Neural progenitor cell (in vitro differentiated cells): ENCODE measurements at regions not wholly inside any gene's neighbourhood (a gene's known extent, or its start where the extent isn't known, plus 50 kb on each side); places are given as distances from the start of the nearest gene placed in this dataset.

Experiments
- DNase-seq: peaks from one replicate; pipeline ENCODE4 v3.0.0-alpha.2; 2016; ENCODE audit warnings: low spot score
- H2AFZ ChIP-seq: fragments of 200-600 bp; sonication (generic); replicated peaks from 2 replicates; pipeline ENCODE4 v1.6.1; 2016; ENCODE audit warnings: antibody characterized with exemption
- H3F3A ChIP-seq: fragments of 200-600 bp; sonication (generic); 2 replicates; pipeline ENCODE4 v1.6.1; 2016; ENCODE audit warnings: antibody characterized with exemption, low read depth
- H3K27ac ChIP-seq: fragments of 200-600 bp; sonication (generic); 2 replicates; pipeline ENCODE4 v1.5.1; 2016; ENCODE audit warnings: mild to moderate bottlenecking
- H3K27me3 ChIP-seq: fragments of 200-600 bp; sonication (generic); 2 replicates; pipeline ENCODE4 v1.6.1; 2016; ENCODE audit warnings: mild to moderate bottlenecking, moderate library complexity
- H3K36me3 ChIP-seq: fragments of 200-600 bp; sonication (generic); 2 replicates; pipeline ENCODE4 v1.5.1; 2016
- H3K4me1 ChIP-seq: fragments of 200-600 bp; sonication (generic); 2 replicates; pipeline ENCODE4 v1.6.1; 2016; ENCODE audit warnings: mixed run types
- H3K4me2 ChIP-seq: fragments of 200-600 bp; sonication (generic); 2 replicates; pipeline ENCODE4 v1.6.1; 2016
- H3K4me3 ChIP-seq: fragments of 200-600 bp; sonication (generic); 2 replicates; pipeline ENCODE4 v1.5.1; 2016
- H3K79me2 ChIP-seq: fragments of 200-600 bp; sonication (generic); 2 replicates; pipeline ENCODE4 v1.6.1; 2016; ENCODE audit warnings: low read depth
- H3K9ac ChIP-seq: fragments of 200-600 bp; sonication (generic); 2 replicates; pipeline ENCODE4 v1.6.1; 2016
- H3K9me3 ChIP-seq: fragments of 200-600 bp; sonication (generic); 2 replicates; pipeline ENCODE4 v1.5.1; 2016; ENCODE audit warnings: low read depth
- H4K20me1 ChIP-seq: fragments of 200-600 bp; sonication (generic); 2 replicates; pipeline ENCODE4 v1.6.1; 2016; ENCODE audit warnings: low read depth
- H3K27ac Mint-ChIP-seq: 3 replicates; pipeline ENCODE4 v1.8.0; 2021; ENCODE audit warnings: mixed read lengths
- H3K27me3 Mint-ChIP-seq: 2 replicates; pipeline ENCODE4 v1.8.0; 2022; ENCODE audit warnings: low read depth, mild to moderate bottlenecking, inconsistent platforms, moderate library complexity, mixed read lengths; ENCODE audit not compliant: insufficient read depth
- H3K36me3 Mint-ChIP-seq: 3 replicates; pipeline ENCODE4 v1.8.0; 2021; ENCODE audit warnings: mixed read lengths
- H3K4me1 Mint-ChIP-seq: 3 replicates; pipeline ENCODE4 v1.8.0; 2021; ENCODE audit warnings: mixed read lengths
- H3K4me3 Mint-ChIP-seq: 3 replicates; pipeline ENCODE4 v1.8.0; 2021; ENCODE audit warnings: mild to moderate bottlenecking, moderate library complexity, mixed read lengths
- H3K9me3 Mint-ChIP-seq: 3 replicates; pipeline ENCODE4 v1.8.0; 2020; ENCODE audit warnings: mixed read lengths
- EZH2 ChIP-seq: fragments of 200-600 bp; sonication (generic); IDR thresholded peaks from 2 replicates; pipeline ENCODE4 v1.6.1; 2017; ENCODE audit warnings: antibody characterized with exemption, mild to moderate bottlenecking, moderate library complexity
- EZH2phosphoT487 ChIP-seq: fragments of 200-600 bp; sonication (generic); IDR thresholded peaks from 2 replicates; pipeline ENCODE4 v1.6.1; 2017; ENCODE audit warnings: antibody characterized with exemption
- TF ChIP-seq, protein P1 (sequence below): fragments of 200-600 bp; sonication (generic); IDR thresholded peaks from 2 replicates; pipeline ENCODE4 v1.5.1; 2017; ENCODE audit warnings: antibody characterized with exemption, mild to moderate bottlenecking

DNA sequence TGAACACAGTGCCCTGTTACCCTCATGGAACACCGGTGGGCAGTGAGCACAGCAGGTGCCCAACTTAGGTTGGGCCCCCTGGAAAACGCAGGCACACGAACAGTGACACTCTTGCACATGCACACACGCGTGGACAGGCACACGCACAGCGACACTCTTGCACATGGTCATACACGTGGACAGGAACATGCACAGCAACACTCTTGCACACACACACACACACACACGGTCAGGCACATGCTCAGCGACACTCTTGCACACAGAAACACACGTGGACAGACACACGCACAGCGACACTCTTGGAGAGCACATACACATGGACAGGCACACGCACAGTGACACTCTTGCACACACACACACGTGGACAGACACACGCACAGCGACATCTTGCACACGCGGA lies 559.4 kb upstream of the ADAMTS16 start:
- H3F3A ChIP-seq = no peaks in the 10 kb centered on the region
- H3K36me3 Mint-ChIP-seq = no peaks in the 10 kb centered on the region
- no peak overlapping the region for H3K27ac ChIP-seq
- H3K4me1 Mint-ChIP-seq = peaks cover 17% of the 10 kb centered on the region
- no peaks in the 10 kb centered on the region for H3K9me3 ChIP-seq
- TF ChIP-seq EZH2 = no peak
- TF ChIP-seq EZH2phosphoT487 = no peak
- TF ChIP-seq, protein P1, sequence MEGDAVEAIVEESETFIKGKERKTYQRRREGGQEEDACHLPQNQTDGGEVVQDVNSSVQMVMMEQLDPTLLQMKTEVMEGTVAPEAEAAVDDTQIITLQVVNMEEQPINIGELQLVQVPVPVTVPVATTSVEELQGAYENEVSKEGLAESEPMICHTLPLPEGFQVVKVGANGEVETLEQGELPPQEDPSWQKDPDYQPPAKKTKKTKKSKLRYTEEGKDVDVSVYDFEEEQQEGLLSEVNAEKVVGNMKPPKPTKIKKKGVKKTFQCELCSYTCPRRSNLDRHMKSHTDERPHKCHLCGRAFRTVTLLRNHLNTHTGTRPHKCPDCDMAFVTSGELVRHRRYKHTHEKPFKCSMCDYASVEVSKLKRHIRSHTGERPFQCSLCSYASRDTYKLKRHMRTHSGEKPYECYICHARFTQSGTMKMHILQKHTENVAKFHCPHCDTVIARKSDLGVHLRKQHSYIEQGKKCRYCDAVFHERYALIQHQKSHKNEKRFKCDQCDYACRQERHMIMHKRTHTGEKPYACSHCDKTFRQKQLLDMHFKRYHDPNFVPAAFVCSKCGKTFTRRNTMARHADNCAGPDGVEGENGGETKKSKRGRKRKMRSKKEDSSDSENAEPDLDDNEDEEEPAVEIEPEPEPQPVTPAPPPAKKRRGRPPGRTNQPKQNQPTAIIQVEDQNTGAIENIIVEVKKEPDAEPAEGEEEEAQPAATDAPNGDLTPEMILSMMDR = no peak
- H4K20me1 ChIP-seq = no peaks in the 10 kb centered on the region
- H3K4me2 ChIP-seq = no peak overlapping the region
- peak overlapping the region; percentile 48 for H3K4me3 Mint-ChIP-seq
- no peak overlapping the region for H3K27ac Mint-ChIP-seq
- no peaks in the 10 kb centered on the region for H3K36me3 ChIP-seq
- H3K27me3 Mint-ChIP-seq = peaks cover 4% of the 10 kb centered on the region
- H3K79me2 ChIP-seq = no peaks in the 10 kb centered on the region
- no peak overlapping the region for H3K4me3 ChIP-seq
- H2AFZ ChIP-seq = no peak overlapping the region
- H3K27me3 ChIP-seq = no peaks in the 10 kb centered on the region
- no peaks in the 10 kb centered on the region for H3K9me3 Mint-ChIP-seq
- no peaks in the 10 kb centered on the region for H3K4me1 ChIP-seq
- no peak for DNase-seq
- no peak overlapping the region for H3K9ac ChIP-seq

DNA sequence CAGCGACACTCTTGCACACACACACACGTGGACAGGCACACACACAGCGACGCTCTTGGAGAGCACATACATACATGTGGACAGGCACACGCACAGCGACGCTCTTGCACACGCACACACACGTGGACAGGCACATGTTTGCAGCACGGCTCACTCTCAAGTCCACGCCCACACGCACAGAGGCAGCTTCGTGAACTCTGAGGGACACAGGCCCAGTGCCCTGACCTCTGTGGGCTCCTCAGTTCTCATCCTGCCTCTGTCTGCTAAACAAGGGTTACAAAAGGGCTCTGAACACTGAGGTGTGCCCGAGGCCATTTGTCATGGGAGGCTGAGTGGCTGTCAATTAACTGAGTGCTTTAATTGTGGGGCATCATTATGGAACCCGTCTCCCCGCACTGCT lies 558.8 kb upstream of the ADAMTS16 start:
- Mint-ChIP-seq H3K9me3 (no peaks in the 10 kb centered on the region), H3K4me3 (no peak overlapping the region), H3K4me1 (peaks cover 12% of the 10 kb centered on the region), H3K27me3 (peaks cover 7% of the 10 kb centered on the region), H3K27ac (peak overlapping the region; percentile 67), H3K36me3 (no peaks in the 10 kb centered on the region)
- no peak overlapping the region for H3K27ac ChIP-seq
- TF ChIP-seq EZH2 (no peak), EZH2phosphoT487 (no peak)
- TF ChIP-seq, protein P1 = no peak
- DNase-seq = no peak
- no peak overlapping the region for H3K9ac ChIP-seq
- H3K36me3 ChIP-seq = no peaks in the 10 kb centered on the region
- H2AFZ ChIP-seq = no peak overlapping the region
- no peaks in the 10 kb centered on the region for H3K4me1 ChIP-seq
- no peaks in the 10 kb centered on the region for H3K79me2 ChIP-seq
- H4K20me1 ChIP-seq = no peaks in the 10 kb centered on the region
- H3F3A ChIP-seq = no peaks in the 10 kb centered on the region
- H3K9me3 ChIP-seq = no peaks in the 10 kb centered on the region
- no peaks in the 10 kb centered on the region for H3K27me3 ChIP-seq
- H3K4me3 ChIP-seq = no peak overlapping the region
- no peak overlapping the region for H3K4me2 ChIP-seq

DNA sequence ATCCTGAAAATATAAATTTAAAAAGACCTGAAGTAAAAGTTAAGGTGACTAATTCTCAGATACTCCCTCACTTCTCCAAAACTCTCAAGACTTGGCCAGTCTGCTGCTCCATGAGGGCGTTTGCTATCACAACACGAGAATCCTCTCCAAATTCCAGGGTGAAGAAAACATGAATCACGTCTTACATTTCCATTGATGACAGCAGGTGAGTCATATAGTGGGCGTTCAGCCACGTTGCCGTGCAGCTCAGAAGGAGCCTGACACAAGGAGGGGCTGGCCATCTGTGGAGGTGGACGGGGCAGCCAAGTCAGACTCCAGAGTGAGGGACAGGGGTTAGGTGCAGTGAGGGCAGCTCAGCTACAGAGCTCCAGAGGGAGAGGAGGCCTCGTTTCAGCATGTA lies 555.1 kb upstream of the ADAMTS16 start:
- Histone ChIP-seq H3K9ac (no peak overlapping the region), H3F3A (no peaks in the 10 kb centered on the region), H3K4me2 (no peak overlapping the region), H2AFZ (no peak overlapping the region), H3K79me2 (no peaks in the 10 kb centered on the region), H3K4me1 (no peaks in the 10 kb centered on the region), H3K9me3 (no peaks in the 10 kb centered on the region), H3K4me3 (no peak overlapping the region), H3K27ac (no peak overlapping the region), H3K36me3 (no peaks in the 10 kb centered on the region), H4K20me1 (no peaks in the 10 kb centered on the region), H3K27me3 (no peaks in the 10 kb centered on the region)
- H3K9me3 Mint-ChIP-seq = no peaks in the 10 kb centered on the region
- peak overlapping the region; percentile 55 for H3K27ac Mint-ChIP-seq
- no peak overlapping the region for H3K4me3 Mint-ChIP-seq
- DNase-seq = no peak
- TF ChIP-seq, protein P1 = no peak
- TF ChIP-seq EZH2phosphoT487 (no peak), EZH2 (no peak)
- peaks cover 7% of the 10 kb centered on the region for H3K27me3 Mint-ChIP-seq
- H3K4me1 Mint-ChIP-seq = no peaks in the 10 kb centered on the region
- H3K36me3 Mint-ChIP-seq = no peaks in the 10 kb centered on the region
